ENCODE measurements at regions not wholly inside any gene's neighbourhood (a gene's known extent, or its start where the extent isn't known, plus 50 kb on each side); places are given as distances from the start of the nearest gene placed in this dataset.

DNA sequence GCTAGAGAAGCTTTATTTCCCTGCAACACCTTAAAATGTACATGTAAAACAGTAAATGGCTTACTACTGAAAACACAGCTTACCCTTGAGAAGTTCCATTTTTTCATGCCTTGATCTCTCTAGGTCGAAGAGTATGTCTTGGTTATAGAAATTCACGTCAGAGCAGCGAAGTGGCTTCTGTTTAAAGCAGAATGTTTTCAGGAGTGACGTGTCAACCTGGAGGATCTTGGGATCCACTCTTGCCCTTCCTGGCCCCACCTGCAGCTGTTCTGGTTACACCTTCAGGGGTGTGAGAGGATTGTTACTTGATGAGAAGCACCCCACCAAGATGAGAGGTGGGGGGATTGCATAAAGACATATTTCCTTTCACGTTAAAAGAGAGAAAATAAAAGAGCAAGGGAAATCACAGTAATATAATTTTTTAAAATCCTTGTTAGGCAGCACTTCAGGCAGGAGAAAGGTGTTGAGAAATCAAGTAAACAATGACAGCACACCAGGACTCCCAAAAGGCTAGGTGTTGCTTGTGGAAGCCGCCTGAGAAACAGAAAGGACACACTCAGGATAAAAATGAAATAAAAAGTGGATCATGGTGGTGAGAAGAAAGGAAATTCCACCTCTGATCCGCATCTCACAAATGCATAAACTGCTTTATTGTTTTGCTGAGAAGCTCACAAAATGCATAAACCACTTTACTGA lies 149.7 kb downstream of the UNC5CL start:
- H3K4me3 ChIP-seq (ENCODE audit: low read depth, low read length) = no peak overlapping the region
- DNase-seq (ENCODE audit: low read depth) = no peak
- TF ChIP-seq, protein P1, sequence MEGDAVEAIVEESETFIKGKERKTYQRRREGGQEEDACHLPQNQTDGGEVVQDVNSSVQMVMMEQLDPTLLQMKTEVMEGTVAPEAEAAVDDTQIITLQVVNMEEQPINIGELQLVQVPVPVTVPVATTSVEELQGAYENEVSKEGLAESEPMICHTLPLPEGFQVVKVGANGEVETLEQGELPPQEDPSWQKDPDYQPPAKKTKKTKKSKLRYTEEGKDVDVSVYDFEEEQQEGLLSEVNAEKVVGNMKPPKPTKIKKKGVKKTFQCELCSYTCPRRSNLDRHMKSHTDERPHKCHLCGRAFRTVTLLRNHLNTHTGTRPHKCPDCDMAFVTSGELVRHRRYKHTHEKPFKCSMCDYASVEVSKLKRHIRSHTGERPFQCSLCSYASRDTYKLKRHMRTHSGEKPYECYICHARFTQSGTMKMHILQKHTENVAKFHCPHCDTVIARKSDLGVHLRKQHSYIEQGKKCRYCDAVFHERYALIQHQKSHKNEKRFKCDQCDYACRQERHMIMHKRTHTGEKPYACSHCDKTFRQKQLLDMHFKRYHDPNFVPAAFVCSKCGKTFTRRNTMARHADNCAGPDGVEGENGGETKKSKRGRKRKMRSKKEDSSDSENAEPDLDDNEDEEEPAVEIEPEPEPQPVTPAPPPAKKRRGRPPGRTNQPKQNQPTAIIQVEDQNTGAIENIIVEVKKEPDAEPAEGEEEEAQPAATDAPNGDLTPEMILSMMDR (IDR thresholded peaks at IDR 0.05; ENCODE audit: insufficient read depth, low read length, poor library complexity, severe bottlenecking) = no peak
- H3K36me3 ChIP-seq (ENCODE audit: control insufficient read depth, insufficient read depth, low read length) = no peaks in the 10 kb centered on the region
- peaks cover 2% of the 10 kb centered on the region for H3K27me3 ChIP-seq (ENCODE audit: control insufficient read depth, insufficient read depth, low read length)

DNA sequence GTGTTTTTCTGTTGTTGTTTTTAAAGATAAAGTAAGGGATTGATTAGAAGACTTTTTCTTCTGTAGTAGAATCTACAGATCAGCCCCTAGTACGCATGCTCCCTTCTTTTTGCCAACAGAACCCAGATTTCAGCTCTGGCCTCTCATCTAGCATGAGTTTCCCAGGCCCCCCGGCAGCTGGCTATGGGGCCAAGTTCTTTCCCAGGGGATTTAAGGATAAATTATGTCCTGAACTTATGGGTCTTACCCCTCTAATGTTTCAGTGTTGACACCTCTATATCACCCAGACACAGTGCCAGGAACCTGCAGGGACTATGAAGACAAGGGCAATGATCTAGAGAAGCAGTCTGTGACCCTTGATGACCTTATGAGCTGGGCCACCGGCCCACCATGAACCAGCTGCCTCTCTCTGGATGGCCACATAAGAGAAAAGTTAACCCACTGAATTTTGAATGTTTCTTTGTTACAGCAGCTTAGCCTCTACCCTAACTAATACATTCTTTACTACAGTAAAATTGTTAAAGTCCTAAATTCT lies 150.5 kb downstream of the UNC5CL start:
- H3K27me3 ChIP-seq (ENCODE audit: control insufficient read depth, insufficient read depth, low read length) = peaks cover 2% of the 10 kb centered on the region
- no peak overlapping the region for H3K4me3 ChIP-seq (ENCODE audit: low read depth, low read length)
- TF ChIP-seq, protein P1 (IDR thresholded peaks at IDR 0.05; ENCODE audit: insufficient read depth, low read length, poor library complexity, severe bottlenecking) = no peak
- DNase-seq (ENCODE audit: low read depth) = no peak
- H3K36me3 ChIP-seq (ENCODE audit: control insufficient read depth, insufficient read depth, low read length) = no peaks in the 10 kb centered on the region

DNA sequence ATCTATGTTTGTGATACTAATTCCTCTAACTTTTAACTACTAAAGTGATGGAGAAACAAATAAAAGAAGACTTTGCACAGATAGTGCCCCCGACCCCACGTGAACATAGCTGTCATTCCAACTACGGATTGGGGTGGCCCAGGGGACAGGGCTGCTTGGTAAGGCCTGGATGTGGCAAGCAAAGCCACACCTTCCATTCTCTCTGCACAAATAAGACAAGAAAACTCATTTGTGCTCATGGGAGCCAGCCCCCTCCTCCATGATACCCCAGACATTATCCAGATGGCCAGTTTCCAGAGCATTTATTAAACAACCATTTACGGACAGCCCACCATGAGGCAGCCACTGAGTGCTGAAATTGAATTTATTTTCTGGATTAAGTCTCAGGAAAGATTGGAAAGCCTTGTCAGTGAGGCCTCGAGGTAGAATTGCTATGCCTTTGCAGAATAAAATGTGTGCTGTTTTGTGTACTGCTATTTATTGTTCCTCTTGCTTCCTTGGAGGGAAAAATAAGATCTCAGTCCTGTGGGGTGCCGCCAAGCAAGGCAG lies 151.2 kb downstream of the UNC5CL start:
- Histone ChIP-seq H3K36me3 (ENCODE audit: control insufficient read depth, insufficient read depth, low read length) (no peaks in the 10 kb centered on the region), H3K4me3 (ENCODE audit: low read depth, low read length) (no peak overlapping the region), H3K27me3 (ENCODE audit: control insufficient read depth, insufficient read depth, low read length) (peaks cover 2% of the 10 kb centered on the region)
- no peak for DNase-seq (ENCODE audit: low read depth)
- TF ChIP-seq, protein P1 (IDR thresholded peaks at IDR 0.05; ENCODE audit: insufficient read depth, low read length, poor library complexity, severe bottlenecking) = no peak

DNA sequence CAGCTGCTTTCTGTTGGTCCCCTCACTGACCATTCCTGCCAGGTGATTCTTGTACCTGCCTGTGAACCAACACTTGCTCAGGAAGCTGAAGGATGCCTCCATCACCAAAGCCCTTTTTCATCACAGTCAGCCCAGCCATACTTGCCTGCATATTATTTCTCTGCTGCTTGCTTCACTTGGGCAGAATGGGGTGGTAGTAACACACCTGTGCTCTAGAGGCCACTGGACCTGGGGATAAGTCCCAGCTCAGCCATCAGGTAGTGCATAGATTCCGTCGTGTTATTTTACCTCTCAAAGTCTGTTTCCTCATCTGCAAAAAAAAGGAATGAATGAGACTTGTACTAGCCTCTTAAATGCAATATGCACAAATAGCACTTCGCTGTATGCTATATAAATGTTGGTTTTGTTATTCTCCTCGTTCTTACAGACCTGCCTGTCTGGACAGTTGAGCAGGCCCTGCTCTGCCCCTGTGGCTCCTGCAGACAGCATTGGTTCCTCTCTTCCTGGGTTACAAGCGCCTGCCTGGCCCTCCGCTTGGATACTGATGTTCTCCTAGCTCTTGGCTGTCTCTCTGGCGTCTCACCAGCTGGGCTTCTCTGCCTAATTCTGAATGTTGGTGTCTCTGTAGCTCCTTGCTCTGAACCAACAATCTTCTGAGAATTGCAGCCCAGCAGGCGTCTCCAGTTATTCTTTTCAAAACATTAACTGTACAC lies 151.8 kb downstream of the UNC5CL start:
- DNase-seq (ENCODE audit: low read depth) = no peak
- Histone ChIP-seq H3K36me3 (ENCODE audit: control insufficient read depth, insufficient read depth, low read length) (no peaks in the 10 kb centered on the region), H3K27me3 (ENCODE audit: control insufficient read depth, insufficient read depth, low read length) (peaks cover 2% of the 10 kb centered on the region), H3K4me3 (ENCODE audit: low read depth, low read length) (no peak overlapping the region)
- TF ChIP-seq, protein P1 (IDR thresholded peaks at IDR 0.05; ENCODE audit: insufficient read depth, low read length, poor library complexity, severe bottlenecking) = no peak

DNA sequence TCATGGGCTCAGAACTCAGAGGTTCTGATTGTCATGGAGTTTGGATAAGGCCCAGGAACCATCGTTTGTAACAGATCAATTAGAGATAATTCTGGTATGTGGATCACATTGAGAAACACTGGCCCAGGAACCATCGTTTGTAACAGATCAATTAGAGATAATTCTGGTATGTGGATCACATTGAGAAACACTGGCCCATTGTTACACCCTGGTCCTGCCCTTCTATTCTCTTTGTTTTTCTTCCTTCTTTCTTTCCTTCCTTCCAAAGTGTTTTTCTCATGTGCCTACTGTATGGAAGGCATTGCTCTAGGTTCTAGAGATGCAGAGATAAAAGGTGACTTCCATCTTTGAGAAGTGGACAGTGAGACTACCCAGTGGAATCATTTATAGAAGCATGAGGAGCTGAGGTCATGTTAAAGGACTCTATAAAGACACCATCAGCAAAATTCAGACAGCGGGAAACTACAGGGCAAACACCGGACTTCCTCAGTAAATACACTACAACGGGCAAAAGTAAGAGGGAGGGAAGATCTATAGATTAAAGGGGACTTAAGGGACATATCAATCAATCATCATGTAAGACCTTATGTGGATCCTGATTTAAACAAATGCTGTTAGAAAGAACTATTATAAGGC lies 153.8 kb downstream of the UNC5CL start:
- TF ChIP-seq, protein P1 (IDR thresholded peaks at IDR 0.05; ENCODE audit: insufficient read depth, low read length, poor library complexity, severe bottlenecking) = no peak

More for the DNA sequence above, 153.8 kb downstream of the UNC5CL start:
- H3K27me3 ChIP-seq (ENCODE audit: control insufficient read depth, insufficient read depth, low read length) = no peaks in the 10 kb centered on the region
- H3K4me3 ChIP-seq (ENCODE audit: low read depth, low read length) = no peak overlapping the region
- DNase-seq (ENCODE audit: low read depth) = no peak
- H3K36me3 ChIP-seq (ENCODE audit: control insufficient read depth, insufficient read depth, low read length) = no peaks in the 10 kb centered on the region

Measured in kidney epithelial cell (primary cell).